ENCODE measurements at regions not wholly inside any gene's neighbourhood (a gene's known extent, or its start where the extent isn't known, plus 50 kb on each side); places are given as distances from the start of the nearest gene placed in this dataset.

- intact Hi-C loops (cut with micrococcal nuclease; ENCODE audit: unreplicated experiment) (no loop called here), in situ Hi-C loops (cut with HindIII; ENCODE audit: extremely low pct_ligation_motif_present, low pct_unique_long_range_greater_than_20kb) (no loop called here)
- no peak overlapping the region for H2AFZ ChIP-seq (ENCODE audit: low read length)
- FAIRE-seq (no peak), DNase-seq (ENCODE audit: low spot score) (no peak), ATAC-seq (no peak)
- H3K36me3 ChIP-seq (replicated peaks in 1 of 2; ENCODE audit: control insufficient read depth in 1 of 2, insufficient read depth in 2 of 2, low read length in 2 of 2): no peaks in the 10 kb centered on the region
- no TSS peak for BruUV-seq (replicated peaks)
- no peak overlapping the region for H3K4me3 ChIP-seq (replicated peaks in 1 of 3; ENCODE audit: insufficient read depth in 1 of 3, low read depth in 2 of 3, low read length in 3 of 3)
- no peak overlapping the region for H3K9ac ChIP-seq (ENCODE audit: insufficient read depth, low read depth, low read length)
- H4K20me1 ChIP-seq (ENCODE audit: insufficient read depth, low read length): no peaks in the 10 kb centered on the region
- peaks cover 29% of the 10 kb centered on the region for H3K4me1 ChIP-seq (ENCODE audit: insufficient read depth, low read length)
- H3K27me3 ChIP-seq (ENCODE audit: control insufficient read depth in 1 of 2, insufficient read depth in 2 of 2, low read length in 2 of 2): peaks cover 2 to 6% of the 10 kb centered on the region in 2 experiments; a peak in 2 of 5 replicates
- ChIA-PET CTCF (ENCODE audit: low intra/inter-chr PET ratio, low total read pairs) (no interaction called here), POLR2A (no interaction called here)
- H3K4me2 ChIP-seq (ENCODE audit: low read depth, low read length): no peak overlapping the region
- H3K27ac ChIP-seq (ENCODE audit: extremely low read length, insufficient read depth, low read length): no peak overlapping the region
- H3K79me2 ChIP-seq (ENCODE audit: insufficient read depth, low read length): no peaks in the 10 kb centered on the region
- WGBS (ENCODE audit: low lambda C conversion rate): 59% methylated on average over 7 of the region's 7 CpGs
- TF ChIP-seq CBX1 (IDR thresholded peaks at IDR 0.05; ENCODE audit: low read depth) (no peak), GTF3A (CRISPR knock-in tag; conservative IDR thresholded peaks at IDR 0.05) (no peak), PBX2 (CRISPR knock-in tag; IDR thresholded peaks at IDR 0.05) (no peak), TCF7L2 (IDR thresholded peaks at IDR 0.05; ENCODE audit: low read depth, low read length) (no peak), MXD3 (CRISPR knock-in tag; IDR thresholded peaks at IDR 0.05) (no peak), ZNF674 (CRISPR knock-in tag; IDR thresholded peaks at IDR 0.05; ENCODE audit: low read depth) (no peak), ZBTB21 (CRISPR knock-in tag; IDR thresholded peaks at IDR 0.05) (no peak), GPN1 (CRISPR knock-in tag; IDR thresholded peaks at IDR 0.05; ENCODE audit: borderline replicate concordance) (no peak), IRF1 (CRISPR knock-in tag; IDR thresholded peaks at IDR 0.05; ENCODE audit: low read depth) (no peak), SUZ12 (IDR thresholded peaks at IDR 0.05; ENCODE audit: low read depth, low read length) (no peak), CHCHD3 (CRISPR knock-in tag; IDR thresholded peaks at IDR 0.05) (no peak), TEF (CRISPR knock-in tag; IDR thresholded peaks at IDR 0.05) (no peak), MTA3 (CRISPR knock-in tag; IDR thresholded peaks at IDR 0.05) (no peak), CREB3 (CRISPR knock-in tag; IDR thresholded peaks at IDR 0.05) (no peak)
- no peaks in the 10 kb centered on the region for H3K9me3 ChIP-seq (ENCODE audit: low read length)
Measured at GRCh38 chr10:29827512-29827911, 192.7 kb upstream of the SVIL start.
